Astrocyte of the spinal cord (primary cell): ENCODE measurements at regions not wholly inside any gene's neighbourhood (a gene's known extent, or its start where the extent isn't known, plus 50 kb on each side); places are given as distances from the start of the nearest gene placed in this dataset.

Source experiments
- DNase-seq: peaks from one replicate; pipeline ENCODE4 v3.0.0; 2011; ENCODE audit warnings: low read depth, low spot score
- H3K4me3 ChIP-seq: 2 replicates; pipeline ENCODE4 v1.5.1; 2011; ENCODE audit warnings: low read depth, mild to moderate bottlenecking, low read length, moderate library complexity
- CTCF ChIP-seq: IDR thresholded peaks from 2 replicates; pipeline ENCODE4 v1.5.1; 2012; ENCODE audit warnings: low read depth, mild to moderate bottlenecking, low read length, inconsistent platforms
- in situ Hi-C: cut with HindIII; loops from 2 replicates; pipeline ENCODE4 v1.10.0; 2017; ENCODE audit warnings: low sequenced_read_pairs

GRCh38 chr9:29974197-29974596, 2400.9 kb upstream of the C9orf72 start:
- DNase-seq: no peak
- TF ChIP-seq CTCF: no peak
- in situ Hi-C loops: no loop called here

GRCh38 chr9:29976981-29977380, 2403.7 kb upstream of the C9orf72 start:
- in situ Hi-C loops: no loop called here
- no peak overlapping the region for H3K4me3 ChIP-seq
- TF ChIP-seq CTCF: no peak
- DNase-seq: no peak

More at GRCh38 chr9:29974197-29974596, 2400.9 kb upstream of the C9orf72 start:
- no peak overlapping the region for H3K4me3 ChIP-seq

DNA sequence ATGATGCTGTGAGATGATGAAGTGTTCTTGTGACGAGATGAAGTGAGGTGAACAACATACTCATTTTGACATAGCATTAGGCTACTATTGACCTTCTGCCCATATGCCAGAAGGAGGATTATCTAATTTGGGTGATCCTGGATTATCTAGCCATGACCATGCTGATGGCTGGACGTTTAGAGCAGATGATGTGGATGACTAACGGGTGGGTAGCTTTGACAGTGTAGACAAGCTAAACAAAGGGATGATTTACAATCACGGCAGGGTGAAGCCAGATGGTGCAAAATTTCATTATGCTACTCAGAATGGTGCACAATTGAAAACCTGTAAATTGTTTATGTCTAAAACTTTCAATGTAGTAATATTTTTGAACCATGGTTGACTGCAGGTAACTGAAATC, 2403.4 kb upstream of the ACO1 start:
- no peak for DNase-seq
- in situ Hi-C loops: no loop called here
- no peak for TF ChIP-seq CTCF
- no peak overlapping the region for H3K4me3 ChIP-seq

DNA sequence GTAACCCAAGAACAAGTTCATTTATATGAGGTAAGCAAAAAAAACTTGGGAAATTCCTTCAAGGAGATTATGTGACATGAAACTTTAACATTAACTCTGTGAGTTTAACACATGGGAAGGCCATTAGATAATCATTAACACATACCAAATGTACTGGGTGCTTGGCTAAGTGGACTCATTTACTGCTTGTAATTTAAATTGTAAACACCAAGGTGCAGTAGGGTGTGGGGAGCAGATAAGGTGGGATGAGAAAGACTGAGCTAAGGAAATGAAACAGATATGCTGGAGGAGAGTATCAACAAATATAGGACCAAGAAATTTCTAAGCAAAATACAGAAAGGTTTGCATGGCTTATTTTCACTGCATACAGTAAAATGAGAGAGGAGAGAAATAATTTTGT, 2384.8 kb upstream of the ACO1 start:
- TF ChIP-seq CTCF: no peak
- H3K4me3 ChIP-seq: no peak overlapping the region
- no peak for DNase-seq
- in situ Hi-C loops: no loop called here

DNA sequence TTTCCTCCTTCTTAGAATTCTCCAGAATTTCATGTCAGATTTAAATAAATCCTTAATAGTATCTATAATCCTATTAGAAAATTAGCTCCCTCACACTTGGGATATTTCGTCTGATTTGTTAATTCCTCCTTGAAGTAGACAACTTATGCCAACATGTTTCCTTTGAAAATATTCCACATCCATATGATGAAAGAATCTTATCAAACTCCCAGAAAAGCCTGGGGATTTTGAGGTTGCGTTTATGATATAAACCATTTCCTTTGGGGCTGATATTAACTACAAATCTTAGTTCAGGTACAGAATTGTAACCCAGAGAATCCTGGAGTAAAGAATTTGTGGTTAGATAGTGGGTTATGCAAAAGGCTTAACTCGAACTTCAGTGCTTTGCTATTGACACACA, 2373.8 kb upstream of the ACO1 start:
- no peak overlapping the region for H3K4me3 ChIP-seq
- TF ChIP-seq CTCF: no peak
- DNase-seq: no peak
- in situ Hi-C loops: no loop called here

- DNase-seq: no peak
- TF ChIP-seq CTCF: no peak
- no peak overlapping the region for H3K4me3 ChIP-seq
- in situ Hi-C loops: no loop called here
Observed at GRCh38 chr9:30012622-30013021, 2371.8 kb upstream of the ACO1 start.

DNA sequence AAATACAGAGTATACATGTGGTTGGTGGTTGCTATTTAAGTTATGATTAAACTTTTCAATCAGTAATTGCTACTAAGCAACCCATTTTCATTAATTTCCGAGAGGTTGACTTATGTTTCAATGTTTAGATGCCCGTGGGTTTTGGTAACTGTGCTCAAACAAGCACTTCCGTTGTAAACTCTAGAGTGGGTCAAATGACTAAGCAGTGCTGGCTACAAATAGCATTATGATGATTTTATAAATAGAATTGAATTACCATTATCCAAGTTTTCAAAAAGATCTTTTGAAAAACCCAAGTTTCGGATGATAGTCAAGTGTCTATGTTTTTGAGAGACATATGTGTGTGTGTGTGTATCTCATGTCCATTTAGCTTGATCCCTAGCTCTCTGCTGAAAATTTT, 2369.4 kb upstream of the ACO1 start:
- no peak overlapping the region for H3K4me3 ChIP-seq
- in situ Hi-C loops: no loop called here
- DNase-seq: peak; percentile 2
- no peak for TF ChIP-seq CTCF
